Karpas-422 (cell line): ENCODE measurements at regions not wholly inside any gene's neighbourhood (a gene's known extent, or its start where the extent isn't known, plus 50 kb on each side); places are given as distances from the start of the nearest gene placed in this dataset.

Experiments
- DNase-seq: peaks from one replicate; pipeline ENCODE4 v3.0.0-alpha.2; 2015
- H2AFZ ChIP-seq: fragments of 200-600 bp; sonication (generic); 2 replicates; pipeline ENCODE4 v1.6.1; 2014; ENCODE audit warnings: antibody characterized with exemption, low read length, mixed read lengths
- H3K27ac ChIP-seq: fragments of 200-600 bp; sonication (generic); 2 replicates; pipeline ENCODE4 v1.5.1; 2014; ENCODE audit warnings: mild to moderate bottlenecking, low read length, moderate library complexity
- H3K27me3 ChIP-seq: fragments of 200-600 bp; sonication (generic); 2 replicates; pipeline ENCODE4 v1.6.1; 2014; ENCODE audit warnings: low read length, mixed read lengths
- H3K36me3 ChIP-seq: fragments of 200-600 bp; sonication (generic); 2 replicates; pipeline ENCODE4 v1.6.1; 2014; ENCODE audit warnings: low read length, mixed read lengths; ENCODE audit not compliant: insufficient read depth
- H3K4me1 ChIP-seq: fragments of 200-600 bp; sonication (generic); 2 replicates; pipeline ENCODE4 v1.6.1; 2014; ENCODE audit warnings: mild to moderate bottlenecking, low read length, mixed read lengths
- H3K4me2 ChIP-seq: fragments of 200-600 bp; sonication (generic); 2 replicates; pipeline ENCODE4 v1.6.1; 2014; ENCODE audit warnings: low read length, low read depth, mild to moderate bottlenecking; ENCODE audit not compliant: poor library complexity, severe bottlenecking
- H3K4me3 ChIP-seq: fragments of 200-600 bp; sonication (generic); 2 replicates; pipeline ENCODE4 v1.5.1; 2014; ENCODE audit warnings: mild to moderate bottlenecking, antibody characterized with exemption, low read length, mixed read lengths
- H3K79me2 ChIP-seq: fragments of 200-600 bp; sonication (generic); 2 replicates; pipeline ENCODE4 v1.6.1; 2014; ENCODE audit warnings: mild to moderate bottlenecking, low read length, mixed read lengths
- H3K9ac ChIP-seq: fragments of 200-600 bp; sonication (generic); 2 replicates; pipeline ENCODE4 v1.6.0; 2014; ENCODE audit warnings: low read length
- H3K9me2 ChIP-seq: fragments of 200-600 bp; sonication (generic), shearing (Covaris generic); replicated peaks from 2 replicates; pipeline ENCODE4 v1.6.0; 2014; ENCODE audit warnings: mild to moderate bottlenecking, low read length, moderate library complexity; ENCODE audit not compliant: insufficient read depth
- H3K9me3 ChIP-seq: fragments of 300-700, 200-600 bp; sonication (generic); 2 replicates; pipeline ENCODE4 v1.6.1; 2014; ENCODE audit warnings: low read length, mixed read lengths
- H4K20me1 ChIP-seq: fragments of 200-600 bp; sonication (generic); 2 replicates; pipeline ENCODE4 v1.6.1; 2014; ENCODE audit warnings: mild to moderate bottlenecking, antibody characterized with exemption, low read length, low read depth; ENCODE audit not compliant: insufficient read depth

- no peaks in the 10 kb centered on the region for H3K27me3 ChIP-seq
- H3K9me3 ChIP-seq = no peaks in the 10 kb centered on the region
- H3K9me2 ChIP-seq = no peaks in the 10 kb centered on the region
- H3K4me2 ChIP-seq = no peak overlapping the region
- no peak overlapping the region for H3K9ac ChIP-seq
- no peak for DNase-seq
- H3K4me1 ChIP-seq = no peaks in the 10 kb centered on the region
- 0 out of 2 replicates have a peak overlapping the region, but pooled peaks have one; percentile 8 for H2AFZ ChIP-seq
- no peaks in the 10 kb centered on the region for H3K36me3 ChIP-seq
- H3K4me3 ChIP-seq = no peak overlapping the region
- H3K27ac ChIP-seq = no peak overlapping the region
- H3K79me2 ChIP-seq = no peaks in the 10 kb centered on the region
- H4K20me1 ChIP-seq = no peaks in the 10 kb centered on the region
Measured at GRCh38 chr4:55757356-55757952, 62.1 kb upstream of the EXOC1L start.

GRCh38 chr4:55758066-55758465 lies 61.5 kb upstream of the EXOC1L start:
- DNase-seq = no peak
- Histone ChIP-seq H3K27me3 (no peaks in the 10 kb centered on the region), H3K4me3 (no peak overlapping the region), H3K9me2 (no peaks in the 10 kb centered on the region), H4K20me1 (no peaks in the 10 kb centered on the region), H3K79me2 (no peaks in the 10 kb centered on the region), H3K4me2 (no peak overlapping the region), H3K9me3 (no peaks in the 10 kb centered on the region), H3K4me1 (no peaks in the 10 kb centered on the region), H3K36me3 (no peaks in the 10 kb centered on the region), H3K27ac (no peak overlapping the region), H3K9ac (no peak overlapping the region), H2AFZ (no peak overlapping the region)

GRCh38 chr4:55758570-55758969 lies 61.0 kb upstream of the EXOC1L start:
- DNase-seq = no peak
- H3K4me3 ChIP-seq = no peak overlapping the region
- H3K4me1 ChIP-seq = no peaks in the 10 kb centered on the region
- no peaks in the 10 kb centered on the region for H3K9me2 ChIP-seq
- H3K79me2 ChIP-seq = no peaks in the 10 kb centered on the region
- H3K36me3 ChIP-seq = no peaks in the 10 kb centered on the region
- no peak overlapping the region for H2AFZ ChIP-seq
- no peaks in the 10 kb centered on the region for H3K9me3 ChIP-seq
- no peak overlapping the region for H3K4me2 ChIP-seq
- H4K20me1 ChIP-seq = no peaks in the 10 kb centered on the region
- H3K27ac ChIP-seq = no peak overlapping the region
- no peaks in the 10 kb centered on the region for H3K27me3 ChIP-seq
- H3K9ac ChIP-seq = no peak overlapping the region

- no peak overlapping the region for H2AFZ ChIP-seq
- no peak overlapping the region for H3K4me3 ChIP-seq
- H3K4me2 ChIP-seq = no peak overlapping the region
- no peak for DNase-seq
- no peaks in the 10 kb centered on the region for H3K9me2 ChIP-seq
- no peak overlapping the region for H3K27ac ChIP-seq
- H3K27me3 ChIP-seq = no peaks in the 10 kb centered on the region
- no peaks in the 10 kb centered on the region for H3K36me3 ChIP-seq
- no peak overlapping the region for H3K9ac ChIP-seq
- no peaks in the 10 kb centered on the region for H3K79me2 ChIP-seq
- H4K20me1 ChIP-seq = no peaks in the 10 kb centered on the region
- no peaks in the 10 kb centered on the region for H3K9me3 ChIP-seq
- no peaks in the 10 kb centered on the region for H3K4me1 ChIP-seq
Measured at GRCh38 chr4:55762819-55763218, 56.8 kb upstream of the EXOC1L start.

GRCh38 chr4:55763996-55764395 lies 55.6 kb upstream of the EXOC1L start:
- H3K4me3 ChIP-seq = no peak overlapping the region
- no peak overlapping the region for H3K27ac ChIP-seq
- no peak overlapping the region for H3K4me2 ChIP-seq
- H3K27me3 ChIP-seq = no peaks in the 10 kb centered on the region
- no peak for DNase-seq
- no peak overlapping the region for H2AFZ ChIP-seq
- no peaks in the 10 kb centered on the region for H4K20me1 ChIP-seq
- no peaks in the 10 kb centered on the region for H3K9me2 ChIP-seq
- H3K4me1 ChIP-seq = no peaks in the 10 kb centered on the region
- no peaks in the 10 kb centered on the region for H3K79me2 ChIP-seq
- no peaks in the 10 kb centered on the region for H3K9me3 ChIP-seq
- no peak overlapping the region for H3K9ac ChIP-seq
- no peaks in the 10 kb centered on the region for H3K36me3 ChIP-seq

- no peak for DNase-seq
- Histone ChIP-seq H3K9ac (no peak overlapping the region), H3K4me1 (no peaks in the 10 kb centered on the region), H3K36me3 (no peaks in the 10 kb centered on the region), H3K4me3 (no peak overlapping the region), H3K9me2 (no peaks in the 10 kb centered on the region), H3K79me2 (no peaks in the 10 kb centered on the region), H3K27me3 (no peaks in the 10 kb centered on the region), H4K20me1 (no peaks in the 10 kb centered on the region), H3K9me3 (no peaks in the 10 kb centered on the region), H3K4me2 (no peak overlapping the region), H3K27ac (no peak overlapping the region), H2AFZ (no peak overlapping the region)
Measured at GRCh38 chr4:55765070-55765469, 54.5 kb upstream of the EXOC1L start.

GRCh38 chr4:55768291-55768690 lies 51.3 kb upstream of the EXOC1L start:
- Histone ChIP-seq H3K36me3 (no peaks in the 10 kb centered on the region), H2AFZ (no peak overlapping the region), H3K9ac (no peak overlapping the region), H3K27ac (no peak overlapping the region), H3K79me2 (no peaks in the 10 kb centered on the region), H3K9me3 (no peaks in the 10 kb centered on the region), H3K27me3 (no peaks in the 10 kb centered on the region), H3K4me1 (no peaks in the 10 kb centered on the region), H3K4me2 (no peak overlapping the region), H4K20me1 (no peaks in the 10 kb centered on the region), H3K9me2 (no peaks in the 10 kb centered on the region), H3K4me3 (no peak overlapping the region)
- no peak for DNase-seq
